Neural cell (in vitro differentiated cells): ENCODE measurements at regions not wholly inside any gene's neighbourhood (a gene's known extent, or its start where the extent isn't known, plus 50 kb on each side); places are given as distances from the start of the nearest gene placed in this dataset.

Experiments
- EZH2 ChIP-seq: fragments of 200-600, 300-800 bp; shearing (Covaris generic), sonication (generic); IDR thresholded peaks from 2 replicates; pipeline ENCODE4 v1.6.1; 2014; ENCODE audit warnings: antibody characterized with exemption, low read length, borderline replicate concordance, mild to moderate bottlenecking; ENCODE audit not compliant: insufficient read depth, poor library complexity, severe bottlenecking
- POLR2AphosphoS5 ChIP-seq: IDR thresholded peaks from 2 replicates; pipeline ENCODE4 v1.6.1; 2012
- RAD21 ChIP-seq: fragments of 450-650 bp; conservative IDR thresholded peaks from 2 replicates; pipeline ENCODE4 v1.6.1; 2014; ENCODE audit warnings: antibody characterized with exemption, mild to moderate bottlenecking, moderate library complexity
- TAF1 ChIP-seq: IDR thresholded peaks from 2 replicates; pipeline ENCODE4 v1.6.1; 2012; ENCODE audit warnings: low read depth
- TF ChIP-seq, protein P1 (sequence below): fragments of 450-650 bp; IDR thresholded peaks from 2 replicates; pipeline ENCODE4 v1.5.1; 2014; ENCODE audit warnings: antibody characterized with exemption, mild to moderate bottlenecking, moderate library complexity; ENCODE audit not compliant: poor library complexity, severe bottlenecking

DNA sequence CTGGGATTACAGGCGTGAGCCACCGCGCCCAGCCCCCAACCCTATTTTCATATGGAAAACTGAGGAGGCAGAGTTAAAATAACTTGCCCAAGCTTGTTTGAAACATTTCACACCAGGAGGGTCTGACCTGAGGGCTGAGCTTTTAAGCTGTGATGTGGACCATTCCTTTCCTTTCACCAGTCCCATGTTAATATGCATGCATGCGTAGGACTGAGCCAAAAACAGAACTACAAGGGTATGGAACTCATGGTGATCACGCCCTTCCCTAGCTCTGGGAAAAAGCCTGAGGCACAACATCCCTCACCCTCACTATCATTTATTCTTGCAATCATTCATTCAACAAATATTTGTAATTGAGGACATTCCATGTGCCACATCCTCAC lies 87.4 kb upstream of the FAM169A start:
- TF ChIP-seq, protein P1, sequence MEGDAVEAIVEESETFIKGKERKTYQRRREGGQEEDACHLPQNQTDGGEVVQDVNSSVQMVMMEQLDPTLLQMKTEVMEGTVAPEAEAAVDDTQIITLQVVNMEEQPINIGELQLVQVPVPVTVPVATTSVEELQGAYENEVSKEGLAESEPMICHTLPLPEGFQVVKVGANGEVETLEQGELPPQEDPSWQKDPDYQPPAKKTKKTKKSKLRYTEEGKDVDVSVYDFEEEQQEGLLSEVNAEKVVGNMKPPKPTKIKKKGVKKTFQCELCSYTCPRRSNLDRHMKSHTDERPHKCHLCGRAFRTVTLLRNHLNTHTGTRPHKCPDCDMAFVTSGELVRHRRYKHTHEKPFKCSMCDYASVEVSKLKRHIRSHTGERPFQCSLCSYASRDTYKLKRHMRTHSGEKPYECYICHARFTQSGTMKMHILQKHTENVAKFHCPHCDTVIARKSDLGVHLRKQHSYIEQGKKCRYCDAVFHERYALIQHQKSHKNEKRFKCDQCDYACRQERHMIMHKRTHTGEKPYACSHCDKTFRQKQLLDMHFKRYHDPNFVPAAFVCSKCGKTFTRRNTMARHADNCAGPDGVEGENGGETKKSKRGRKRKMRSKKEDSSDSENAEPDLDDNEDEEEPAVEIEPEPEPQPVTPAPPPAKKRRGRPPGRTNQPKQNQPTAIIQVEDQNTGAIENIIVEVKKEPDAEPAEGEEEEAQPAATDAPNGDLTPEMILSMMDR, result no peak
- TF ChIP-seq POLR2AphosphoS5 (no peak), TAF1 (no peak), EZH2 (no peak), RAD21 (no peak)
